ENCODE measurements at regions not wholly inside any gene's neighbourhood (a gene's known extent, or its start where the extent isn't known, plus 50 kb on each side); places are given as distances from the start of the nearest gene placed in this dataset.

DNA sequence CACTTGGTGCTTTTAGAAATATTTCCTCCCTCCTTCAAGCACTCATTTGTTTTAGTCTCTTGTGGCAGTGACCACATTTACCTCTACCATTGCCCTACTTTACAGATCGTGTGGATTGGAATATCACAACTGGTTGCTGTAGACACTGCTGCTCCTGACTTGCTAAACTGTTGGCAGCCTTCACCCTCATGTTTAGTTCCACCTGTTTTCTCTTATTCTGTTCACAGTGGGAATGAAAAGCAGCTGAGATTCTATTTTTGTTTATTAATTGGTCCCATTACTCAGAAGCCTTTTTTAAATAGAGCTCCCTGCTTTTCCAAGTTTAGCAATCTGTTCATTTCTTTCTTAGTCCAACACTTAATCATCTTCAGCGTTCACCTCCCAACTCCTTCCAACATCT lies 308.9 kb downstream of the RWDD3 start:
- TF ChIP-seq, protein P1, sequence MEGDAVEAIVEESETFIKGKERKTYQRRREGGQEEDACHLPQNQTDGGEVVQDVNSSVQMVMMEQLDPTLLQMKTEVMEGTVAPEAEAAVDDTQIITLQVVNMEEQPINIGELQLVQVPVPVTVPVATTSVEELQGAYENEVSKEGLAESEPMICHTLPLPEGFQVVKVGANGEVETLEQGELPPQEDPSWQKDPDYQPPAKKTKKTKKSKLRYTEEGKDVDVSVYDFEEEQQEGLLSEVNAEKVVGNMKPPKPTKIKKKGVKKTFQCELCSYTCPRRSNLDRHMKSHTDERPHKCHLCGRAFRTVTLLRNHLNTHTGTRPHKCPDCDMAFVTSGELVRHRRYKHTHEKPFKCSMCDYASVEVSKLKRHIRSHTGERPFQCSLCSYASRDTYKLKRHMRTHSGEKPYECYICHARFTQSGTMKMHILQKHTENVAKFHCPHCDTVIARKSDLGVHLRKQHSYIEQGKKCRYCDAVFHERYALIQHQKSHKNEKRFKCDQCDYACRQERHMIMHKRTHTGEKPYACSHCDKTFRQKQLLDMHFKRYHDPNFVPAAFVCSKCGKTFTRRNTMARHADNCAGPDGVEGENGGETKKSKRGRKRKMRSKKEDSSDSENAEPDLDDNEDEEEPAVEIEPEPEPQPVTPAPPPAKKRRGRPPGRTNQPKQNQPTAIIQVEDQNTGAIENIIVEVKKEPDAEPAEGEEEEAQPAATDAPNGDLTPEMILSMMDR (IDR thresholded peaks at IDR 0.05 in 4 of 5, conservative IDR thresholded peaks at IDR 0.05 in 1 of 5), result no peak
- TF ChIP-seq POLR2A (IDR thresholded peaks at IDR 0.05), result no peak

Measured in gastrocnemius medialis (tissue), 4 donors.